DND-41 (cell line): ENCODE measurements at regions not wholly inside any gene's neighbourhood (a gene's known extent, or its start where the extent isn't known, plus 50 kb on each side); places are given as distances from the start of the nearest gene placed in this dataset.

Experiments
- ATAC-seq: fragments of 200-7000 bp; cut with Tn5 transposase; 3 replicates; pipeline ENCODE4 v1.9.1; 2021; ENCODE audit warnings: low read depth; ENCODE audit not compliant: insufficient read depth
- DNase-seq: peaks from one replicate; pipeline ENCODE4 v3.0.0-alpha.2; 2020
- H2AFZ ChIP-seq: 2 replicates; pipeline ENCODE4 v1.6.0; 2012; ENCODE audit warnings: low read depth, low read length
- H3K27ac ChIP-seq: 2 replicates; pipeline ENCODE4 v1.5.1; 2012; ENCODE audit warnings: low read length, inconsistent platforms
- H3K27me3 ChIP-seq: fragments of 200-600 bp; sonication (generic); 2 replicates; pipeline ENCODE4 v1.6.0; 2012; ENCODE audit warnings: low read length, mild to moderate bottlenecking, inconsistent platforms; ENCODE audit not compliant: insufficient read depth, poor library complexity
- H3K36me3 ChIP-seq: 2 replicates; pipeline ENCODE4 v1.5.1; 2012; ENCODE audit warnings: low read length, inconsistent platforms; ENCODE audit not compliant: insufficient read depth
- H3K4me1 ChIP-seq: 2 replicates; pipeline ENCODE4 v1.5.1; 2012; ENCODE audit warnings: mild to moderate bottlenecking, low read length; ENCODE audit not compliant: insufficient read depth
- H3K4me2 ChIP-seq: 2 replicates; pipeline ENCODE4 v1.6.0; 2012; ENCODE audit warnings: mild to moderate bottlenecking, moderate library complexity, low read length, inconsistent platforms; ENCODE audit not compliant: insufficient read depth
- H3K4me3 ChIP-seq, 2 experiments: fragments of 200-600 bp in 1 of 2; shearing (Covaris generic) in 1 of 2; 2 replicates each; pipeline ENCODE4 v1.5.1; 2012 to 2016; ENCODE audit warnings: inconsistent platforms in 2 of 2, low read length in 2 of 2, mild to moderate bottlenecking in 2 of 2, low read depth in 1 of 2, moderate library complexity in 1 of 2
- H3K79me2 ChIP-seq: 2 replicates; pipeline ENCODE4 v1.6.0; 2012; ENCODE audit warnings: low read length, inconsistent platforms; ENCODE audit not compliant: insufficient read depth
- H3K9ac ChIP-seq: 2 replicates; pipeline ENCODE4 v1.6.0; 2012; ENCODE audit warnings: low read depth, mild to moderate bottlenecking, inconsistent platforms, low read length, moderate library complexity
- H3K9me3 ChIP-seq: 2 replicates; pipeline ENCODE4 v1.5.1; 2012; ENCODE audit warnings: low read length, moderate library complexity, mild to moderate bottlenecking, inconsistent platforms; ENCODE audit not compliant: insufficient read depth, severe bottlenecking
- H4K20me1 ChIP-seq: 2 replicates; pipeline ENCODE4 v1.6.0; 2012; ENCODE audit warnings: low read length; ENCODE audit not compliant: insufficient read depth
- CTCF ChIP-seq: IDR thresholded peaks from 2 replicates; pipeline ENCODE4 v1.5.1; 2012; ENCODE audit warnings: borderline replicate concordance, low read length, moderate library complexity, mild to moderate bottlenecking; ENCODE audit not compliant: poor library complexity, severe bottlenecking; ENCODE audit errors: extremely low read depth
- EZH2 ChIP-seq: IDR thresholded peaks from 3 replicates; pipeline ENCODE4 v1.6.1; 2012; ENCODE audit warnings: borderline replicate concordance, low read depth, mild to moderate bottlenecking, moderate library complexity, low read length, inconsistent platforms; ENCODE audit not compliant: severe bottlenecking

- Histone ChIP-seq H3K79me2 (no peaks in the 10 kb centered on the region), H4K20me1 (no peaks in the 10 kb centered on the region)
Observed at GRCh38 chr2:144826105-144826504, 306.2 kb upstream of the ZEB2 start.

GRCh38 chr2:144825331-144826020, 305.6 kb upstream of the ZEB2 start:
- no peak overlapping the region for H3K4me3 ChIP-seq
- H3K27me3 ChIP-seq, result no peaks in the 10 kb centered on the region
- no peak for TF ChIP-seq EZH2
- no peak for TF ChIP-seq CTCF
- no peak overlapping the region for H3K4me2 ChIP-seq
- no peaks in the 10 kb centered on the region for H3K36me3 ChIP-seq
- H3K9me3 ChIP-seq, result no peaks in the 10 kb centered on the region
- DNase-seq, result no peak
- H3K4me1 ChIP-seq, result no peaks in the 10 kb centered on the region
- no peak for ATAC-seq
- H3K9ac ChIP-seq, result no peak overlapping the region
- no peaks in the 10 kb centered on the region for H4K20me1 ChIP-seq
- no peaks in the 10 kb centered on the region for H3K79me2 ChIP-seq
- no peak overlapping the region for H3K27ac ChIP-seq
- no peak overlapping the region for H2AFZ ChIP-seq

More at GRCh38 chr2:144826105-144826504, 306.2 kb upstream of the ZEB2 start:
- Histone ChIP-seq H3K36me3 (no peaks in the 10 kb centered on the region), H3K4me1 (no peaks in the 10 kb centered on the region), H3K4me3 (no peak overlapping the region), H3K27ac (no peak overlapping the region), H3K9ac (no peak overlapping the region), H3K27me3 (no peaks in the 10 kb centered on the region), H2AFZ (no peak overlapping the region), H3K9me3 (no peaks in the 10 kb centered on the region), H3K4me2 (no peak overlapping the region)
- no peak for TF ChIP-seq EZH2
- TF ChIP-seq CTCF, result no peak
- ATAC-seq, result no peak
- no peak for DNase-seq

GRCh38 chr2:144824306-144825080, 304.6 kb upstream of the ZEB2 start:
- no peaks in the 10 kb centered on the region for H3K36me3 ChIP-seq
- H3K4me1 ChIP-seq, result no peaks in the 10 kb centered on the region
- no peaks in the 10 kb centered on the region for H3K79me2 ChIP-seq
- no peak overlapping the region for H3K4me3 ChIP-seq
- TF ChIP-seq CTCF (no peak), EZH2 (no peak)
- H3K9ac ChIP-seq, result no peak overlapping the region
- H3K27me3 ChIP-seq, result no peaks in the 10 kb centered on the region
- no peaks in the 10 kb centered on the region for H4K20me1 ChIP-seq
- H3K4me2 ChIP-seq, result no peak overlapping the region
- no peaks in the 10 kb centered on the region for H3K9me3 ChIP-seq
- H2AFZ ChIP-seq, result no peak overlapping the region
- no peak for DNase-seq
- H3K27ac ChIP-seq, result no peak overlapping the region
- no peak for ATAC-seq
